GM13977 (cell line): ENCODE measurements at regions not wholly inside any gene's neighbourhood (a gene's known extent, or its start where the extent isn't known, plus 50 kb on each side); places are given as distances from the start of the nearest gene placed in this dataset.
A peak's percentile ranks its signal among the peaks of the same experiment; 100 is the strongest.

Experiments used
- DNase-seq: peaks from one replicate; pipeline ENCODE4 v3.0.0; 2012; ENCODE audit warnings: low spot score
- in situ Hi-C: fragments of 300-500 bp; cut with MboI; formaldehyde crosslinking; loops from one replicate; pipeline ENCODE4 v1.12.0; 2022; ENCODE audit warnings: low sequenced_read_pairs, low pct_unique_long_range_greater_than_20kb, mixed read lengths, inconsistent platforms; ENCODE audit not compliant: unreplicated experiment
- TF ChIP-seq, protein P1 (sequence below): IDR thresholded peaks from 2 replicates; pipeline ENCODE4 v1.5.1; 2012; ENCODE audit warnings: mild to moderate bottlenecking, control low read depth; ENCODE audit not compliant: insufficient read depth; ENCODE audit errors: extremely low read depth, missing control alignments

DNA sequence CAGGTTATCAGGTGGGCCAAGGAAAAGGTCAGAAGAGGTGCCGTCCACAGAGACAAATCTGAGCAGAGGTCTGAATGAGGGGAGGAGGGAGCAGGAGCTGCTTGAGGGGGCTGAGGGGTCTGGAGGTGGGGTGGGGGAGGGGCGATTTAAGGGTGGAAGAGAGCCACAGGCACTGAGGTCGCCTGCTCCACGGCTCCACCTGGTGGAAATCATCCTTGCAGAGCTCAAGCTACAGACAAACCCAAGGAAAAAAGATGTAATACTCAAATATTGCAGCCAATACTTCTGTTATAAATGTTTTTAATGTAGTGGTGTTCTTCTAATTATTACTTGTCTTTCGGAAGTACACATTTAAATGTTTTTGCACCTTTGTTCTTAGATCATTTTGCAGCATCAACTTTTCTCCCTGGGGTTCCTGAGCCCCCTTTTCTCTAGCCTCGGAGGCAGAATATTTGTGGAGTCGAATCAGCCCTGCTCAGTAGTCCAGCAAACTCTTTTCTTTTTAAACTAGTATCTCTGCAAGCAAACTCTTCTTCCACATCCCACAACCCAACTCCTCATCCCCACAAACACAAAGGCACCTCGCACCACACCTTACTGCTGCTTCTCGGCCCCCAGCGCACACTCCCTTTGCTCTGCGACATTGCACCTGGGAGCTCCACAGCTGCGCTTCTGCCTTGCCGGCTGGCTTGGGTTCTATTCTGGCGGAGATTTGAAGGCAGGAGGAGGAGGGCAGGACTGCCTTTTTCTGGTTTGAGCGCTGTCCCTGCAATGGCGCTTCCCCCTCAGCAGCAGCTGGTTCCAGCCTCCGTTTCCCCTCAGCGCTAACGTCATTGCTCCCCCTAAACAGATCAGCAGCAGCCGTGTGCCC, 51.0 kb upstream of the TFAP2A start:
- TF ChIP-seq, protein P1, sequence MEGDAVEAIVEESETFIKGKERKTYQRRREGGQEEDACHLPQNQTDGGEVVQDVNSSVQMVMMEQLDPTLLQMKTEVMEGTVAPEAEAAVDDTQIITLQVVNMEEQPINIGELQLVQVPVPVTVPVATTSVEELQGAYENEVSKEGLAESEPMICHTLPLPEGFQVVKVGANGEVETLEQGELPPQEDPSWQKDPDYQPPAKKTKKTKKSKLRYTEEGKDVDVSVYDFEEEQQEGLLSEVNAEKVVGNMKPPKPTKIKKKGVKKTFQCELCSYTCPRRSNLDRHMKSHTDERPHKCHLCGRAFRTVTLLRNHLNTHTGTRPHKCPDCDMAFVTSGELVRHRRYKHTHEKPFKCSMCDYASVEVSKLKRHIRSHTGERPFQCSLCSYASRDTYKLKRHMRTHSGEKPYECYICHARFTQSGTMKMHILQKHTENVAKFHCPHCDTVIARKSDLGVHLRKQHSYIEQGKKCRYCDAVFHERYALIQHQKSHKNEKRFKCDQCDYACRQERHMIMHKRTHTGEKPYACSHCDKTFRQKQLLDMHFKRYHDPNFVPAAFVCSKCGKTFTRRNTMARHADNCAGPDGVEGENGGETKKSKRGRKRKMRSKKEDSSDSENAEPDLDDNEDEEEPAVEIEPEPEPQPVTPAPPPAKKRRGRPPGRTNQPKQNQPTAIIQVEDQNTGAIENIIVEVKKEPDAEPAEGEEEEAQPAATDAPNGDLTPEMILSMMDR = peak; percentile 63
- peak; percentile 41 for DNase-seq
- in situ Hi-C loops = no loop called here
